GM12873 (cell line): ENCODE measurements at regions not wholly inside any gene's neighbourhood (a gene's known extent, or its start where the extent isn't known, plus 50 kb on each side); places are given as distances from the start of the nearest gene placed in this dataset.

Experiments
- CTCF ChIP-seq: IDR thresholded peaks from 2 replicates; pipeline ENCODE4 v1.5.1; 2012; ENCODE audit warnings: low read depth, mild to moderate bottlenecking, moderate library complexity, low read length, control low read depth; ENCODE audit not compliant: insufficient read depth; ENCODE audit errors: missing control alignments

- no peak for TF ChIP-seq CTCF
These were observed 1144.7 kb upstream of the PIK3C3 start for GRCh38 chr18:40810372-40810771.

- no peak for TF ChIP-seq CTCF
These were observed 1165.7 kb upstream of the PIK3C3 start for GRCh38 chr18:40789286-40789685.

- TF ChIP-seq CTCF = no peak
These were observed 1172.4 kb upstream of the PIK3C3 start for GRCh38 chr18:40782453-40783130.

- TF ChIP-seq CTCF = no peak
These were observed 1185.2 kb upstream of the PIK3C3 start for GRCh38 chr18:40769786-40770185.

GRCh38 chr18:40760251-40760650 is 1194.8 kb upstream of the PIK3C3 start:
- no peak for TF ChIP-seq CTCF

GRCh38 chr18:40754477-40754876 is 1200.6 kb upstream of the PIK3C3 start:
- no peak for TF ChIP-seq CTCF

GRCh38 chr18:40752316-40752715 is 1202.7 kb upstream of the PIK3C3 start:
- TF ChIP-seq CTCF = no peak

GRCh38 chr18:40751186-40751585 is 1203.8 kb upstream of the PIK3C3 start:
- TF ChIP-seq CTCF = no peak
